DOHH2 (cell line): ENCODE measurements at regions not wholly inside any gene's neighbourhood (a gene's known extent, or its start where the extent isn't known, plus 50 kb on each side); places are given as distances from the start of the nearest gene placed in this dataset.

Experiments
- H3F3A ChIP-seq: fragments of 200-600 bp; sonication (generic), shearing (Covaris generic); 2 replicates; pipeline ENCODE4 v1.6.0; 2016; ENCODE audit warnings: antibody characterized with exemption, mild to moderate bottlenecking; ENCODE audit not compliant: control insufficient read depth, insufficient read depth
- H3K27ac ChIP-seq: fragments of 200-600 bp; sonication (generic); 2 replicates; pipeline ENCODE4 v1.5.1; 2014; ENCODE audit warnings: low read depth, mild to moderate bottlenecking, low read length, moderate library complexity
- H3K27me3 ChIP-seq: fragments of 200-600 bp; sonication (generic); 2 replicates; pipeline ENCODE4 v1.6.1; 2014; ENCODE audit warnings: mild to moderate bottlenecking, low read length, mixed read lengths; ENCODE audit not compliant: control insufficient read depth
- H3K36me3 ChIP-seq: fragments of 200-600 bp; sonication (generic); 2 replicates; pipeline ENCODE4 v1.6.1; 2014; ENCODE audit warnings: mild to moderate bottlenecking, low read length, moderate library complexity, mixed read lengths; ENCODE audit not compliant: control insufficient read depth
- H3K4me1 ChIP-seq: fragments of 200-600 bp; sonication (generic); 2 replicates; pipeline ENCODE4 v1.6.1; 2014; ENCODE audit warnings: mild to moderate bottlenecking, low read length, mixed read lengths; ENCODE audit not compliant: control insufficient read depth
- H3K4me2 ChIP-seq: fragments of 200-600 bp; sonication (generic); 2 replicates; pipeline ENCODE4 v1.6.0; 2014; ENCODE audit warnings: mild to moderate bottlenecking, low read length, moderate library complexity
- H3K4me3 ChIP-seq: fragments of 200-600 bp; sonication (generic); 2 replicates; pipeline ENCODE4 v1.5.1; 2014; ENCODE audit warnings: mild to moderate bottlenecking, low read length, mixed read lengths
- H3K79me2 ChIP-seq: fragments of 200-600 bp; sonication (generic); 2 replicates; pipeline ENCODE4 v1.6.1; 2014; ENCODE audit warnings: mild to moderate bottlenecking, low read length, mixed read lengths; ENCODE audit not compliant: control insufficient read depth
- H3K9me2 ChIP-seq: fragments of 200-600 bp; sonication (generic); replicated peaks from 2 replicates; pipeline ENCODE4 v1.6.1; 2014; ENCODE audit warnings: mild to moderate bottlenecking, low read length, mixed read lengths; ENCODE audit not compliant: control insufficient read depth
- H3K9me3 ChIP-seq: fragments of 200-600 bp; sonication (generic); 2 replicates; pipeline ENCODE4 v1.6.1; 2014; ENCODE audit warnings: antibody characterized with exemption, low read length, mixed read lengths; ENCODE audit not compliant: control insufficient read depth, insufficient read depth
- H4K20me1 ChIP-seq: fragments of 200-600 bp; sonication (generic); 2 replicates; pipeline ENCODE4 v1.6.0; 2014; ENCODE audit warnings: low read depth, mild to moderate bottlenecking, antibody characterized with exemption, low read length, moderate library complexity; ENCODE audit not compliant: control insufficient read depth, insufficient read depth
- CTCF ChIP-seq: fragments of 200-600 bp; sonication (generic); IDR thresholded peaks from one replicate; pipeline ENCODE4 v1.5.1; 2014; ENCODE audit warnings: antibody characterized with exemption, mild to moderate bottlenecking, low read depth, low read length; ENCODE audit not compliant: poor library complexity, severe bottlenecking
- EZH2phosphoT487 ChIP-seq: fragments of 200-600 bp; sonication (generic); IDR thresholded peaks from 2 replicates; pipeline ENCODE4 v1.6.1; 2017; ENCODE audit warnings: borderline replicate concordance, mild to moderate bottlenecking, antibody characterized with exemption, low read length, moderate library complexity, mixed read lengths

DNA sequence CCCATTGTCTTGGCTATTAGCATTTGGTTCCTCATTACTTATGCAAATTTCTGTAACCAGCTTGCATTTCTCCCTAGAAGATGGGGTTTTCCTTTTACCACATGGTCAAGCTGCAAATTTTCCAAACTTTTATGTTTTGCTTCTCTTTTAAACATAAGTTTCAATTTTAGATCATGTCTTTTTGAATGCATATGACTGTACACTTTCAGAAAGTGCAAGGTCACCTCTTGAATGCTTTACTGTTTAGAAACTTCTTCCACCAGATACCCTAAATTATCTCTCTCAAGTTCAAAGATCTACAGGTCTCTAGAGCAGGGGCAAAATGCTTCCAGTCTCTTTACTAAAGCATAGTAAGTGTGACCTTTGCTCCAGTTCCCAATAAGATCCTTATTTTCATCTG is 837.6 kb upstream of the NXPH2 start:
- no peaks in the 10 kb centered on the region for H3K79me2 ChIP-seq
- H3K4me3 ChIP-seq: no peak overlapping the region
- H4K20me1 ChIP-seq: no peaks in the 10 kb centered on the region
- no peaks in the 10 kb centered on the region for H3K9me2 ChIP-seq
- H3K36me3 ChIP-seq: no peaks in the 10 kb centered on the region
- H3K4me1 ChIP-seq: no peaks in the 10 kb centered on the region
- H3K9me3 ChIP-seq: no peaks in the 10 kb centered on the region
- no peaks in the 10 kb centered on the region for H3F3A ChIP-seq
- H3K27me3 ChIP-seq: no peaks in the 10 kb centered on the region
- H3K27ac ChIP-seq: no peak overlapping the region
- TF ChIP-seq EZH2phosphoT487: no peak
- no peak for TF ChIP-seq CTCF
- no peak overlapping the region for H3K4me2 ChIP-seq

GRCh38 chr2:139613264-139613663 is 833.1 kb upstream of the NXPH2 start:
- Histone ChIP-seq H3K4me1 (no peaks in the 10 kb centered on the region), H3K4me3 (no peak overlapping the region), H3K27me3 (no peaks in the 10 kb centered on the region), H3K36me3 (no peaks in the 10 kb centered on the region), H3K4me2 (no peak overlapping the region), H3K9me2 (no peaks in the 10 kb centered on the region), H4K20me1 (no peaks in the 10 kb centered on the region), H3F3A (no peaks in the 10 kb centered on the region), H3K27ac (no peak overlapping the region), H3K9me3 (peaks cover 11% of the 10 kb centered on the region; the same call in 1 of the 2 replicates), H3K79me2 (no peaks in the 10 kb centered on the region)
- TF ChIP-seq EZH2phosphoT487: no peak
- TF ChIP-seq CTCF: no peak

DNA sequence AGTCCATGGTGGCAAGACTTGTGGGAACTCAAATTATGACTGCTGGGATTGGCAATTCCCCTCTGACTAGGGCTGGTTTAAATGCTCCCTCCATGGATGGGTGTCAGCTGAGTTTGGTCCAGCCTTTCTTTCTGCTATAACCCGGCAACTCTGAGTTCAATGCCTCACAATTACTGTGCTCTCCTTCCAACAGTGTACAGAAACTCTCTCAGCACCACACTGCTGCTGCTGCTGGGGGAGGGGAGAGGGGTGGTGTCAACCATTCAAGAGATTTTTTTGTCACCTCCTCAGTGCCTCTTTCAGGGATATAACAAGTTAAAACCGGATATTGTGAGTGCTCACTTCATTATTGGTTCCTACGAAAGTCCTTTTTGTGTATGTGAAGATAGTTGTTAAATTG is 830.3 kb upstream of the NXPH2 start:
- TF ChIP-seq EZH2phosphoT487 (no peak), CTCF (no peak)

More for the DNA sequence above, 830.3 kb upstream of the NXPH2 start:
- no peaks in the 10 kb centered on the region for H4K20me1 ChIP-seq
- H3K79me2 ChIP-seq: no peaks in the 10 kb centered on the region
- no peaks in the 10 kb centered on the region for H3K27me3 ChIP-seq
- H3K4me1 ChIP-seq: no peaks in the 10 kb centered on the region
- no peaks in the 10 kb centered on the region for H3F3A ChIP-seq
- H3K9me3 ChIP-seq: peaks cover 11% of the 10 kb centered on the region; the same call in 1 of the 2 replicates
- H3K36me3 ChIP-seq: no peaks in the 10 kb centered on the region
- H3K4me3 ChIP-seq: no peak overlapping the region
- no peaks in the 10 kb centered on the region for H3K9me2 ChIP-seq
- no peak overlapping the region for H3K27ac ChIP-seq
- no peak overlapping the region for H3K4me2 ChIP-seq
